Neuronal stem cell (in vitro differentiated cells): ENCODE measurements at regions not wholly inside any gene's neighbourhood (a gene's known extent, or its start where the extent isn't known, plus 50 kb on each side); places are given as distances from the start of the nearest gene placed in this dataset.
A peak's percentile ranks its signal among the peaks of the same experiment; 100 is the strongest.

Experiments
- DNase-seq: peaks from one replicate; pipeline ENCODE4 v3.0.0-alpha.2; 2013; ENCODE audit warnings: low spot score
- H2AFZ ChIP-seq: one replicate; pipeline ENCODE4 v1.6.1; 2013; ENCODE audit warnings: mild to moderate bottlenecking, low read length, inconsistent platforms
- H2AK5ac ChIP-seq: 2 replicates; pipeline ENCODE4 v1.6.1; 2013; ENCODE audit warnings: low read depth, mild to moderate bottlenecking, inconsistent platforms, low read length, moderate library complexity, mixed read lengths
- H2BK120ac ChIP-seq: 2 replicates; pipeline ENCODE4 v1.6.1; 2013; ENCODE audit warnings: low read depth, mild to moderate bottlenecking, inconsistent platforms, low read length, moderate library complexity, mixed read lengths
- H2BK12ac ChIP-seq: one replicate; pipeline ENCODE4 v1.6.1; 2013; ENCODE audit warnings: low read length, inconsistent platforms
- H2BK15ac ChIP-seq: 2 replicates; pipeline ENCODE4 v1.6.1; 2013; ENCODE audit warnings: mild to moderate bottlenecking, low read length, inconsistent platforms, mixed read lengths
- H2BK5ac ChIP-seq: one replicate; pipeline ENCODE4 v1.6.1; 2013; ENCODE audit warnings: inconsistent platforms, mild to moderate bottlenecking, low read length, moderate library complexity
- H3K14ac ChIP-seq: one replicate; pipeline ENCODE4 v1.6.1; 2013; ENCODE audit warnings: low read length, inconsistent platforms
- H3K18ac ChIP-seq: 2 replicates; pipeline ENCODE4 v1.6.1; 2013; ENCODE audit warnings: low read length, inconsistent platforms
- H3K23ac ChIP-seq: 2 replicates; pipeline ENCODE4 v1.6.1; 2013; ENCODE audit warnings: low read depth, mild to moderate bottlenecking, mixed read lengths, low read length, inconsistent platforms; ENCODE audit not compliant: poor library complexity
- H3K27ac ChIP-seq: replicated peaks from 3 replicates; pipeline ENCODE4 v1.5.1; 2013; ENCODE audit warnings: low read length, inconsistent platforms
- H3K27me3 ChIP-seq, 3 experiments: 2 replicates each; pipeline ENCODE4 v1.6.1; 2013; ENCODE audit warnings: low read length in 3 of 3, mild to moderate bottlenecking in 2 of 3, inconsistent platforms in 1 of 3, low read depth in 1 of 3, mixed read lengths in 1 of 3, moderate library complexity in 1 of 3; ENCODE audit not compliant: control insufficient read depth in 3 of 3, insufficient read depth in 3 of 3
- H3K36me3 ChIP-seq, 2 donors: replicated peaks in 1 of 2; 2 replicates each; pipeline ENCODE4 v1.6.1; 2013; ENCODE audit warnings: low read length in 2 of 2; ENCODE audit not compliant: control insufficient read depth in 2 of 2, insufficient read depth in 2 of 2
- H3K4ac ChIP-seq: 2 replicates; pipeline ENCODE4 v1.6.1; 2013; ENCODE audit warnings: inconsistent platforms, mild to moderate bottlenecking, low read length, moderate library complexity
- H3K4me1 ChIP-seq, 2 donors: 1 replicate in 1 of 2; 2 replicates in 1 of 2; pipeline ENCODE4 v1.6.1; 2013; ENCODE audit warnings: low read length in 2 of 2, low read depth in 1 of 2; ENCODE audit not compliant: control insufficient read depth in 2 of 2, insufficient read depth in 1 of 2
- H3K4me2 ChIP-seq: one replicate; pipeline ENCODE4 v1.6.1; 2013; ENCODE audit warnings: mild to moderate bottlenecking, low read length, inconsistent platforms; ENCODE audit not compliant: insufficient read depth, poor library complexity, severe bottlenecking
- H3K4me3 ChIP-seq, 2 donors: 2 replicates each; pipeline ENCODE4 v1.5.1; 2013; ENCODE audit warnings: low read length in 2 of 2, mild to moderate bottlenecking in 2 of 2, inconsistent platforms in 1 of 2, moderate library complexity in 1 of 2
- H3K79me1 ChIP-seq: one replicate; pipeline ENCODE4 v1.6.1; 2013; ENCODE audit warnings: low read depth, mild to moderate bottlenecking, inconsistent platforms, low read length, moderate library complexity
- H3K9ac ChIP-seq: one replicate; pipeline ENCODE4 v1.6.1; 2013; ENCODE audit warnings: mild to moderate bottlenecking, low read depth, low read length, inconsistent platforms; ENCODE audit not compliant: poor library complexity
- H3K9me3 ChIP-seq, 2 donors: replicated peaks in 1 of 2; 2 replicates each; pipeline versions ENCODE3 to v1.6.1; 2013; ENCODE audit warnings: low read length in 2 of 2, mild to moderate bottlenecking in 2 of 2, inconsistent platforms in 1 of 2, low read depth in 1 of 2, mixed read lengths in 1 of 2, moderate library complexity in 1 of 2; ENCODE audit not compliant: control insufficient read depth in 2 of 2, insufficient read depth in 1 of 2
- H4K8ac ChIP-seq: one replicate; pipeline ENCODE4 v1.6.1; 2013; ENCODE audit warnings: low read depth, mild to moderate bottlenecking, inconsistent platforms, low read length, moderate library complexity
- H4K91ac ChIP-seq: one replicate; pipeline ENCODE4 v1.6.1; 2013; ENCODE audit warnings: low read length, low read depth, mild to moderate bottlenecking, inconsistent platforms; ENCODE audit not compliant: poor library complexity
- WGBS, 2 donors: extraction: QIAGEN DNeasy Blood & Tissue Kit; methylation state at CpG; one replicate each; pipeline ENCODE4 v1.1.7; 2013; ENCODE audit warnings: missing lambda C conversion rate in 2 of 2, mixed read lengths in 1 of 2; ENCODE audit not compliant: insufficient read length in 2 of 2, insufficient replicate concordance in 1 of 2; ENCODE audit errors: extremely low coverage in 2 of 2; 5-methylcytosine and 5-hydroxymethylcytosine counted together

- Histone ChIP-seq H2BK15ac (no peak overlapping the region), H4K8ac (no peak overlapping the region), H4K91ac (no peak overlapping the region), H3K14ac (no peak overlapping the region), H3K23ac (no peak overlapping the region), H3K27ac (no peak overlapping the region), H2BK120ac (no peak overlapping the region), H3K4me1 (peaks cover 24 to 75% of the 10 kb centered on the region in 2 donors), H3K9ac (no peak overlapping the region), H3K27me3 (no peaks in the 10 kb centered on the region), H3K79me1 (no peaks in the 10 kb centered on the region), H3K36me3 (no peaks in the 10 kb centered on the region), H2AK5ac (no peak overlapping the region), H3K4me3 (no peak overlapping the region), H3K4me2 (no peak overlapping the region), H3K4ac (no peak overlapping the region), H2BK5ac (no peak overlapping the region), H3K18ac (no peak overlapping the region), H2BK12ac (no peak overlapping the region), H3K9me3 (no peaks in the 10 kb centered on the region), H2AFZ (peak overlapping the region; percentile 64)
- WGBS, 2 donors = no CpG with 5 or more reads among the region's 7 CpGs
- DNase-seq = no peak
Observed at GRCh38 chr1:234535218-234535617, 56.2 kb upstream of the TARBP1 start.

GRCh38 chr1:234533975-234534876 lies 55.2 kb upstream of the TARBP1 start:
- Histone ChIP-seq H3K4me2 (no peak overlapping the region), H2BK15ac (no peak overlapping the region), H3K9me3 (no peaks in the 10 kb centered on the region), H3K4me1 (peaks cover 24 to 77% of the 10 kb centered on the region in 2 donors), H3K27ac (no peak overlapping the region), H2BK5ac (no peak overlapping the region), H3K18ac (peak overlapping the region; percentile 39), H2BK12ac (no peak overlapping the region), H4K8ac (no peak overlapping the region), H3K27me3 (no peaks in the 10 kb centered on the region), H2BK120ac (no peak overlapping the region), H3K79me1 (no peaks in the 10 kb centered on the region), H3K36me3 (no peaks in the 10 kb centered on the region), H2AK5ac (no peak overlapping the region), H3K4me3 (no peak overlapping the region), H3K14ac (no peak overlapping the region), H2AFZ (peak overlapping the region; percentile 18), H4K91ac (no peak overlapping the region), H3K4ac (no peak overlapping the region), H3K9ac (no peak overlapping the region), H3K23ac (no peak overlapping the region)
- no peak for DNase-seq
- no CpG with 5 or more reads among the region's 14 CpGs for WGBS, 2 donors

- H4K8ac ChIP-seq = no peak overlapping the region
- H3K79me1 ChIP-seq = no peaks in the 10 kb centered on the region
- peak overlapping the region; percentile 30 for H2AFZ ChIP-seq
- no peak overlapping the region for H2BK120ac ChIP-seq
- H3K9me3 ChIP-seq = no peaks in the 10 kb centered on the region
- H3K4me2 ChIP-seq = no peak overlapping the region
- H3K23ac ChIP-seq = no peak overlapping the region
- no CpG with 5 or more reads among the region's 12 CpGs for WGBS, 2 donors
- no peak overlapping the region for H3K14ac ChIP-seq
- H4K91ac ChIP-seq = no peak overlapping the region
- no peak overlapping the region for H2AK5ac ChIP-seq
- no peak overlapping the region for H2BK5ac ChIP-seq
- peaks cover 24 to 74% of the 10 kb centered on the region in 2 donors for H3K4me1 ChIP-seq
- no peaks in the 10 kb centered on the region for H3K36me3 ChIP-seq
- H3K27ac ChIP-seq = no peak overlapping the region
- no peak overlapping the region for H2BK15ac ChIP-seq
- DNase-seq = no peak
- H3K9ac ChIP-seq = no peak overlapping the region
- H2BK12ac ChIP-seq = no peak overlapping the region
- H3K4me3 ChIP-seq = no peak overlapping the region
- H3K18ac ChIP-seq = no peak overlapping the region
- H3K27me3 ChIP-seq = no peaks in the 10 kb centered on the region
- no peak overlapping the region for H3K4ac ChIP-seq
Observed at GRCh38 chr1:234533034-234533891, 54.3 kb upstream of the TARBP1 start.

GRCh38 chr1:234532503-234532922 lies 53.5 kb upstream of the TARBP1 start:
- Histone ChIP-seq H2BK15ac (no peak overlapping the region), H3K36me3 (no peaks in the 10 kb centered on the region), H3K4me3 (no peak overlapping the region), H3K4me2 (no peak overlapping the region), H3K4ac (no peak overlapping the region), H4K8ac (no peak overlapping the region), H2BK120ac (no peak overlapping the region), H3K18ac (no peak overlapping the region), H2AK5ac (no peak overlapping the region), H3K9me3 (no peaks in the 10 kb centered on the region), H3K27me3 (no peaks in the 10 kb centered on the region), H3K79me1 (no peaks in the 10 kb centered on the region), H2BK12ac (no peak overlapping the region), H3K27ac (no peak overlapping the region), H3K14ac (no peak overlapping the region), H3K9ac (no peak overlapping the region), H2AFZ (no peak overlapping the region), H4K91ac (no peak overlapping the region), H3K4me1 (peaks cover 26 to 74% of the 10 kb centered on the region in 2 donors), H3K23ac (no peak overlapping the region), H2BK5ac (no peak overlapping the region)
- no CpG with 5 or more reads among the region's 7 CpGs for WGBS, 2 donors
- no peak for DNase-seq
